HG03460 (cell line): ENCODE measurements at regions not wholly inside any gene's neighbourhood (a gene's known extent, or its start where the extent isn't known, plus 50 kb on each side); places are given as distances from the start of the nearest gene placed in this dataset.
A peak's percentile ranks its signal among the peaks of the same experiment; 100 is the strongest.
"Not testable (repeated sequence)": the region's sequence is repeated elsewhere in the genome, so short reads cannot be mapped to it uniquely, and the experiment has no call there.

ENCODE experiments used
- ATAC-seq: cut with Tn5 transposase; IDR thresholded peaks from one replicate; pipeline ENCODE4 v1.9.1; 2021; ENCODE audit not compliant: unreplicated experiment

- ATAC-seq, result not testable (repeated sequence)
Measured at GRCh38 chr6:71007298-71007697, 50.4 kb upstream of the B3GAT2 start.

- no peak for ATAC-seq
Measured at GRCh38 chr6:71011871-71012371, 55.1 kb upstream of the B3GAT2 start.

GRCh38 chr6:71012866-71013469, 56.1 kb upstream of the B3GAT2 start:
- peak; percentile 86 for ATAC-seq

GRCh38 chr6:71015392-71015791, 58.5 kb upstream of the B3GAT2 start:
- ATAC-seq, result no peak

GRCh38 chr6:71028236-71028876, 71.5 kb upstream of the B3GAT2 start:
- no peak for ATAC-seq

- no peak for ATAC-seq
Measured at GRCh38 chr6:71028877-71029252, 72.0 kb upstream of the B3GAT2 start.

- no peak for ATAC-seq
Measured at GRCh38 chr6:71029555-71029954, 72.7 kb upstream of the B3GAT2 start.

- no peak for ATAC-seq
Measured at GRCh38 chr6:71031912-71032311, 75.1 kb upstream of the B3GAT2 start.

- no peak for ATAC-seq
Measured at GRCh38 chr6:71033171-71033570, 76.3 kb upstream of the B3GAT2 start.

- ATAC-seq, result no peak
Measured at GRCh38 chr6:71033890-71034289, 77.0 kb upstream of the B3GAT2 start.

GRCh38 chr6:71034563-71035345, 77.9 kb upstream of the B3GAT2 start:
- no peak for ATAC-seq

- ATAC-seq, result no peak
Measured at GRCh38 chr6:71035871-71036270, 79.0 kb upstream of the B3GAT2 start.

- ATAC-seq, result no peak
Measured at GRCh38 chr6:71038711-71039344, 82.0 kb upstream of the B3GAT2 start.

- ATAC-seq, result no peak
Measured at GRCh38 chr6:71040043-71040442, 83.2 kb upstream of the B3GAT2 start.

- no peak for ATAC-seq
Measured at GRCh38 chr6:71040841-71041240, 84.0 kb upstream of the B3GAT2 start.

- no peak for ATAC-seq
Measured at GRCh38 chr6:71043902-71044301, 87.0 kb upstream of the B3GAT2 start.

GRCh38 chr6:71044753-71045152, 87.9 kb upstream of the B3GAT2 start:
- ATAC-seq, result no peak

GRCh38 chr6:71045296-71045695, 88.4 kb upstream of the B3GAT2 start:
- ATAC-seq, result no peak

- no peak for ATAC-seq
Measured at GRCh38 chr6:71047417-71047816, 90.6 kb upstream of the B3GAT2 start.

- no peak for ATAC-seq
Measured at GRCh38 chr6:71048320-71049164, 91.7 kb upstream of the B3GAT2 start.
